ENCODE measurements at regions not wholly inside any gene's neighbourhood (a gene's known extent, or its start where the extent isn't known, plus 50 kb on each side); places are given as distances from the start of the nearest gene placed in this dataset.
"Not testable (repeated sequence)": the region's sequence is repeated elsewhere in the genome, so short reads cannot be mapped to it uniquely, and the experiment has no call there.

- H3K4me1 ChIP-seq (ENCODE audit: control insufficient read depth, insufficient read depth, low read length); H3K36me3 ChIP-seq (ENCODE audit: control insufficient read depth, insufficient read depth, low read length); H3K27ac ChIP-seq (ENCODE audit: low read depth, low read length); H3K4me3 ChIP-seq (ENCODE audit: low read depth, low read length); H3K27me3 ChIP-seq (ENCODE audit: control insufficient read depth, insufficient read depth, low read length); H3K9ac ChIP-seq (ENCODE audit: low read length): not testable (repeated sequence)
- H3K9me3 ChIP-seq (ENCODE audit: control insufficient read depth, insufficient read depth, low read depth, low read length) = peaks cover 11% of the 10 kb centered on the region
These were observed 113.8 kb upstream of the CES5A start for GRCh38 chr16:55988850-55989568.

DNA sequence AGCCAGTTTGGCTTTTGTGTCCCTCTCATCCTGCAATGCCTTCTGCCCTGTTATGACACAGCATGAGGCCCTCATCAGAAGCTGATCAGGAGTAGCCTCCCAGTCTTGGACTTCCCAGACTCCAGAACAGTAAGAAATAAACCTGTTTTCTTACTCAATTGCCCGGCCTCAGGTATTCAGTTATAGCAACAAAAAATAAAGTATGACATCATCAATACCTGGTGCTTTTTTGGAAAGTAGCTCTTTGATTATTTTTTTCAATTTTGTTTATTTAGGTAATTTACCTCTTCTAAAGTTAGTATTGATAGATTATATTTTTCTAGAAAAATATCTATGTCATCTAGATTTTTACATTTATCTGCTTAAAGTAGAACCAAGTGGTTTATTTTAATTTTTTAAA lies 112.8 kb upstream of the CES5A start:
- H3K4me3 ChIP-seq (ENCODE audit: low read depth, low read length) = no peak overlapping the region
- no peak overlapping the region for H3K27ac ChIP-seq (ENCODE audit: low read depth, low read length)

DNA sequence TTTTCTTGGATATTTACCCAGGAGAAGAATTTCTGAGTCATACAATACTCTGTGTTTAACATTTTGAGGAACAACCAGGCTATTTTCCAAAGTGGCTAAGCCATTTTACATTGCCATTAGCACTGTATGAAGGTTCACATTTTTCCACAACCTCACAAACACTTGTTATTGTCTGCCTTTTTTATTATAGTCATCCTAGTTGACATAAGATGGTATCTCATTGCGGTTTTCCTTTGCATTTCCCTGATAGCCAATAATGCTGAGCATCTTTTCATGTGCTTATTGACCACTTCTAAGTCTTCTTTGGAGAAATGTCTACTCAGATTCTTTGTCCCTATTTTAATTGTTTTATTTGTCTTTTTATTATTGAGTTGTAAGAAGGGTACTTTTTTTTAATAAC lies 107.4 kb upstream of the CES5A start:
- Histone ChIP-seq H3K4me1 (ENCODE audit: control insufficient read depth, insufficient read depth, low read length) (no peaks in the 10 kb centered on the region), H3K9me3 (ENCODE audit: control insufficient read depth, insufficient read depth, low read depth, low read length) (no peaks in the 10 kb centered on the region), H3K4me3 (ENCODE audit: low read depth, low read length) (no peak overlapping the region), H3K36me3 (ENCODE audit: control insufficient read depth, insufficient read depth, low read length) (no peaks in the 10 kb centered on the region), H3K27me3 (ENCODE audit: control insufficient read depth, insufficient read depth, low read length) (no peaks in the 10 kb centered on the region), H3K9ac (ENCODE audit: low read length) (no peak overlapping the region), H3K27ac (ENCODE audit: low read depth, low read length) (no peak overlapping the region)

More for the DNA sequence above, 112.8 kb upstream of the CES5A start:
- H3K9ac ChIP-seq (ENCODE audit: low read length) = no peak overlapping the region
- H3K9me3 ChIP-seq (ENCODE audit: control insufficient read depth, insufficient read depth, low read depth, low read length) = peaks cover 11% of the 10 kb centered on the region
- no peaks in the 10 kb centered on the region for H3K27me3 ChIP-seq (ENCODE audit: control insufficient read depth, insufficient read depth, low read length)
- H3K36me3 ChIP-seq (ENCODE audit: control insufficient read depth, insufficient read depth, low read length) = no peaks in the 10 kb centered on the region
- H3K4me1 ChIP-seq (ENCODE audit: control insufficient read depth, insufficient read depth, low read length) = no peaks in the 10 kb centered on the region

- H3K4me3 ChIP-seq (ENCODE audit: low read depth, low read length) = no peak overlapping the region
- no peaks in the 10 kb centered on the region for H3K36me3 ChIP-seq (ENCODE audit: control insufficient read depth, insufficient read depth, low read length)
- no peak overlapping the region for H3K9ac ChIP-seq (ENCODE audit: low read length)
- no peaks in the 10 kb centered on the region for H3K4me1 ChIP-seq (ENCODE audit: control insufficient read depth, insufficient read depth, low read length)
- H3K27ac ChIP-seq (ENCODE audit: low read depth, low read length) = no peak overlapping the region
- no peaks in the 10 kb centered on the region for H3K9me3 ChIP-seq (ENCODE audit: control insufficient read depth, insufficient read depth, low read depth, low read length)
- no peaks in the 10 kb centered on the region for H3K27me3 ChIP-seq (ENCODE audit: control insufficient read depth, insufficient read depth, low read length)
These were observed 106.4 kb upstream of the CES5A start for GRCh38 chr16:55981557-55981956.

- Histone ChIP-seq H3K9me3 (ENCODE audit: control insufficient read depth, insufficient read depth, low read depth, low read length) (no peaks in the 10 kb centered on the region), H3K27ac (ENCODE audit: low read depth, low read length) (no peak overlapping the region), H3K4me1 (ENCODE audit: control insufficient read depth, insufficient read depth, low read length) (peaks cover 4% of the 10 kb centered on the region; the same call in 1 of the 2 replicates), H3K9ac (ENCODE audit: low read length) (no peak overlapping the region), H3K27me3 (ENCODE audit: control insufficient read depth, insufficient read depth, low read length) (no peaks in the 10 kb centered on the region), H3K36me3 (ENCODE audit: control insufficient read depth, insufficient read depth, low read length) (no peaks in the 10 kb centered on the region), H3K4me3 (ENCODE audit: low read depth, low read length) (no peak overlapping the region)
These were observed 101.6 kb upstream of the CES5A start for GRCh38 chr16:55976815-55977214.

GRCh38 chr16:55971447-55971846 lies 96.3 kb upstream of the CES5A start:
- Histone ChIP-seq H3K36me3 (ENCODE audit: control insufficient read depth, insufficient read depth, low read length) (no peaks in the 10 kb centered on the region), H3K4me3 (ENCODE audit: low read depth, low read length) (no peak overlapping the region), H3K9ac (ENCODE audit: low read length) (no peak overlapping the region), H3K27me3 (ENCODE audit: control insufficient read depth, insufficient read depth, low read length) (no peaks in the 10 kb centered on the region), H3K9me3 (ENCODE audit: control insufficient read depth, insufficient read depth, low read depth, low read length) (no peaks in the 10 kb centered on the region), H3K4me1 (ENCODE audit: control insufficient read depth, insufficient read depth, low read length) (peaks cover 9% of the 10 kb centered on the region; the same call in 1 of the 2 replicates), H3K27ac (ENCODE audit: low read depth, low read length) (no peak overlapping the region)

- Histone ChIP-seq H3K4me3 (ENCODE audit: low read depth, low read length) (no peak overlapping the region), H3K27ac (ENCODE audit: low read depth, low read length) (no peak overlapping the region), H3K9ac (ENCODE audit: low read length) (no peak overlapping the region), H3K27me3 (ENCODE audit: control insufficient read depth, insufficient read depth, low read length) (no peaks in the 10 kb centered on the region), H3K4me1 (ENCODE audit: control insufficient read depth, insufficient read depth, low read length) (peaks cover 9% of the 10 kb centered on the region; the same call in 1 of the 2 replicates), H3K9me3 (ENCODE audit: control insufficient read depth, insufficient read depth, low read depth, low read length) (no peaks in the 10 kb centered on the region), H3K36me3 (ENCODE audit: control insufficient read depth, insufficient read depth, low read length) (no peaks in the 10 kb centered on the region)
These were observed 93.0 kb upstream of the CES5A start for GRCh38 chr16:55968221-55968620.

GRCh38 chr16:55964923-55965475 lies 89.8 kb upstream of the CES5A start:
- H3K36me3 ChIP-seq (ENCODE audit: control insufficient read depth, insufficient read depth, low read length) = no peaks in the 10 kb centered on the region
- no peak overlapping the region for H3K9ac ChIP-seq (ENCODE audit: low read length)
- peaks cover 9% of the 10 kb centered on the region for H3K9me3 ChIP-seq (ENCODE audit: control insufficient read depth, insufficient read depth, low read depth, low read length)

DNA sequence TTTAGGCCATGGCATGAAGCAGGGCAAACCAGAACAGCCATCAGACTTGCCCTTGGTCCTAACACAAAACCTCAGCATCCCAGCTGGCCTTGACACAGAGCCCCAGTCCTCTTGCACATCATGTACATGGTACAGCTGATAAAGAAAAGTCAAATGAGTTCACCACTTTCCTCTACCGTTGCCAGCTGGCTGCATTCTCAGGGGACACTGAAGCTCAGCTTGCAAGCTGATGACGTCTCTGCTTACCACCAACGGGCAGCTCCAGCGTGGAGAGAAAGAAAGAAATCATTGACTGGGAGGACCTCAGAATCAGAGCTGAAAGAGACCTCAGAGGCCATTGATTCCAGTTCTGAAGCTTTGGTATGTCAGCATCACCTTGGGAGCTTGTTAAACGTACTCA lies 80.7 kb upstream of the CES5A start:
- no peak overlapping the region for H3K9ac ChIP-seq (ENCODE audit: low read length)
- no peaks in the 10 kb centered on the region for H3K4me1 ChIP-seq (ENCODE audit: control insufficient read depth, insufficient read depth, low read length)
- H3K27ac ChIP-seq (ENCODE audit: low read depth, low read length) = no peak overlapping the region
- H3K27me3 ChIP-seq (ENCODE audit: control insufficient read depth, insufficient read depth, low read length) = no peaks in the 10 kb centered on the region
- no peaks in the 10 kb centered on the region for H3K36me3 ChIP-seq (ENCODE audit: control insufficient read depth, insufficient read depth, low read length)
- H3K9me3 ChIP-seq (ENCODE audit: control insufficient read depth, insufficient read depth, low read depth, low read length) = peaks cover 8% of the 10 kb centered on the region
- no peak overlapping the region for H3K4me3 ChIP-seq (ENCODE audit: low read depth, low read length)

More at GRCh38 chr16:55964923-55965475, 89.8 kb upstream of the CES5A start:
- Histone ChIP-seq H3K4me1 (ENCODE audit: control insufficient read depth, insufficient read depth, low read length) (no peaks in the 10 kb centered on the region), H3K27me3 (ENCODE audit: control insufficient read depth, insufficient read depth, low read length) (0 out of 2 replicates have a peak, but pooled peaks cover 3% of the 10 kb centered on the region), H3K27ac (ENCODE audit: low read depth, low read length) (no peak overlapping the region), H3K4me3 (ENCODE audit: low read depth, low read length) (no peak overlapping the region)

DNA sequence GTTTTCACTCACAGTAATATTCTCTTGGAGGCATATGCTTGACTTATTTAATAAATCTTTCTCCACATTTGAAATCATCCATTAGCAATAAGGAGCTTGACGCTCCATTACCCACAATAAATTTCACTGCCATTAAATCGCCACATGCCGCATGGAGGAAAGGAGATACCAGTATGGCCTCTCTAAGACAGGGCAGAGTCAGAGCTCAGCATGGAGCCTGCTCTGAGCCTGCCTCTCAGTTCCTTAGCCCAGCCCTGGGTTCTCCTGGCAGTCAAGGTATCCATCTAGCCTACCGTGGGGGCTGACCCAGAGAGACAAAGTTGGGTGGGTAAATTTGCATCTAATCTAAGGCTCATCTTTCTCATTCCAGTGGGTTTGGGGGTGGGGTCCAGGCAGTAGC lies 80.3 kb upstream of the CES5A start:
- H3K9me3 ChIP-seq (ENCODE audit: control insufficient read depth, insufficient read depth, low read depth, low read length) = peaks cover 8% of the 10 kb centered on the region
- no peaks in the 10 kb centered on the region for H3K36me3 ChIP-seq (ENCODE audit: control insufficient read depth, insufficient read depth, low read length)
- no peaks in the 10 kb centered on the region for H3K27me3 ChIP-seq (ENCODE audit: control insufficient read depth, insufficient read depth, low read length)
- H3K9ac ChIP-seq (ENCODE audit: low read length) = no peak overlapping the region
- H3K4me3 ChIP-seq (ENCODE audit: low read depth, low read length) = no peak overlapping the region
- no peak overlapping the region for H3K27ac ChIP-seq (ENCODE audit: low read depth, low read length)
- no peaks in the 10 kb centered on the region for H3K4me1 ChIP-seq (ENCODE audit: control insufficient read depth, insufficient read depth, low read length)

DNA sequence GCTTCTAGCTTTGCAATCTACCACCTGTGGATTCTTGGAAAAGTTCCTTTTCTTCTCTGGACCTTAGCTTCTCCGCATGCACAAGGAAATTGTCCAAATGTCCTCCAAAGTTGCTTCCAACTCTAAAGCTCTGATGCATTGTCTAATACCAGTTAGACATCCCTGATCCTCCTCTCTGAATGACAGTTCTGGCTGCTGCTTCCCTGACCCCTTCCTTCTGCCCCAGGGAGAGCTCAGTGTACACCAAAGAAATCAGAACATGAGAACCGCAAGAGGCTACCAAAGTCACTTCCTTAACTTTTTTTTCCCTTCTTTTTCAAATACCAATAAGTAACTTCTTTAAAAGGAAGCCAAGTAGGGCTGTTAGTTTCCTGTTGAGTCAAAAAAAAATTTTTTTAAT lies 79.7 kb upstream of the CES5A start:
- Histone ChIP-seq H3K27me3 (ENCODE audit: control insufficient read depth, insufficient read depth, low read length) (no peaks in the 10 kb centered on the region), H3K27ac (ENCODE audit: low read depth, low read length) (no peak overlapping the region), H3K9ac (ENCODE audit: low read length) (no peak overlapping the region)

More for the DNA sequence above, 79.7 kb upstream of the CES5A start:
- Histone ChIP-seq H3K36me3 (ENCODE audit: control insufficient read depth, insufficient read depth, low read length) (no peaks in the 10 kb centered on the region), H3K9me3 (ENCODE audit: control insufficient read depth, insufficient read depth, low read depth, low read length) (0 out of 2 replicates have a peak, but pooled peaks cover 2% of the 10 kb centered on the region), H3K4me1 (ENCODE audit: control insufficient read depth, insufficient read depth, low read length) (no peaks in the 10 kb centered on the region), H3K4me3 (ENCODE audit: low read depth, low read length) (no peak overlapping the region)
